Cardiac muscle cell (in vitro differentiated cells and primary cell): ENCODE measurements at regions not wholly inside any gene's neighbourhood (a gene's known extent, or its start where the extent isn't known, plus 50 kb on each side); places are given as distances from the start of the nearest gene placed in this dataset.
"Not testable (repeated sequence)": the region's sequence is repeated elsewhere in the genome, so short reads cannot be mapped to it uniquely, and the experiment has no call there.

Source experiments
- DNase-seq, 2 donors: peaks; one replicate each; pipeline versions ENCODE4 v3.0.0 to v3.0.0-alpha.2; 2010 to 2017; ENCODE audit warnings: low read depth in 1 of 2, low spot score in 1 of 2
- H3K27ac ChIP-seq: fragments of 200-600 bp; sonication (generic); 2 replicates; pipeline ENCODE4 v1.5.1; 2016
- H3K27me3 ChIP-seq: fragments of 200-600 bp; sonication (generic); 2 replicates; pipeline ENCODE4 v1.6.0; 2016; ENCODE audit warnings: control low read depth
- H3K36me3 ChIP-seq: fragments of 200-600 bp; sonication (generic); 2 replicates; pipeline ENCODE4 v1.5.1; 2016; ENCODE audit warnings: control low read depth
- H3K4me1 ChIP-seq: fragments of 200-600 bp; sonication (generic); 2 replicates; pipeline ENCODE4 v1.8.1; 2017; ENCODE audit warnings: low read depth, mild to moderate bottlenecking, mixed run types
- H3K4me3 ChIP-seq: fragments of 200-600 bp; sonication (generic); 2 replicates; pipeline ENCODE4 v1.5.1; 2016; ENCODE audit warnings: mild to moderate bottlenecking
- H3K9me3 ChIP-seq: fragments of 200-600 bp; sonication (generic); 2 replicates; pipeline ENCODE4 v1.5.1; 2017; ENCODE audit warnings: low read depth, mild to moderate bottlenecking, control low read depth
- CTCF ChIP-seq: IDR thresholded peaks from 2 replicates; pipeline ENCODE4 v1.5.1; 2012; ENCODE audit warnings: low read depth, mild to moderate bottlenecking, low read length

- TF ChIP-seq CTCF: no peak
- Histone ChIP-seq H3K4me3 (no peak overlapping the region), H3K4me1 (no peaks in the 10 kb centered on the region), H3K9me3 (no peaks in the 10 kb centered on the region), H3K36me3 (no peaks in the 10 kb centered on the region), H3K27me3 (no peaks in the 10 kb centered on the region), H3K27ac (no peak overlapping the region)
- peak in 1 of 2 donors; percentile 27 for DNase-seq
Observed at GRCh38 chr6:90458353-90459224, 128.3 kb downstream of the MAP3K7 start.

- Histone ChIP-seq H3K4me1 (no peaks in the 10 kb centered on the region), H3K9me3 (no peaks in the 10 kb centered on the region), H3K4me3 (no peak overlapping the region), H3K36me3 (no peaks in the 10 kb centered on the region), H3K27me3 (no peaks in the 10 kb centered on the region), H3K27ac (no peak overlapping the region)
- TF ChIP-seq CTCF: no peak
- no peak for DNase-seq
Observed at GRCh38 chr6:90457867-90458259, 129.0 kb downstream of the MAP3K7 start.

- H3K36me3 ChIP-seq, H3K9me3 ChIP-seq, H3K4me1 ChIP-seq, H3K27me3 ChIP-seq, H3K4me3 ChIP-seq, H3K27ac ChIP-seq, DNase-seq: not testable (repeated sequence)
Observed at GRCh38 chr6:90456997-90457866, 129.6 kb downstream of the MAP3K7 start.

- Histone ChIP-seq H3K4me3 (no peak overlapping the region), H3K27me3 (no peaks in the 10 kb centered on the region), H3K27ac (no peak overlapping the region), H3K4me1 (no peaks in the 10 kb centered on the region), H3K36me3 (no peaks in the 10 kb centered on the region), H3K9me3 (no peaks in the 10 kb centered on the region)
- no peak for TF ChIP-seq CTCF
- DNase-seq: no peak
Observed at GRCh38 chr6:90456001-90456400, 130.9 kb downstream of the MAP3K7 start.

- TF ChIP-seq CTCF: no peak
- Histone ChIP-seq H3K4me3 (no peak overlapping the region), H3K4me1 (no peaks in the 10 kb centered on the region), H3K9me3 (no peaks in the 10 kb centered on the region), H3K27ac (no peak overlapping the region), H3K27me3 (no peaks in the 10 kb centered on the region), H3K36me3 (no peaks in the 10 kb centered on the region)
- no peak for DNase-seq
Observed at GRCh38 chr6:90454836-90455427, 131.9 kb downstream of the MAP3K7 start.
